ENCODE measurements at regions not wholly inside any gene's neighbourhood (a gene's known extent, or its start where the extent isn't known, plus 50 kb on each side); places are given as distances from the start of the nearest gene placed in this dataset.

DNA sequence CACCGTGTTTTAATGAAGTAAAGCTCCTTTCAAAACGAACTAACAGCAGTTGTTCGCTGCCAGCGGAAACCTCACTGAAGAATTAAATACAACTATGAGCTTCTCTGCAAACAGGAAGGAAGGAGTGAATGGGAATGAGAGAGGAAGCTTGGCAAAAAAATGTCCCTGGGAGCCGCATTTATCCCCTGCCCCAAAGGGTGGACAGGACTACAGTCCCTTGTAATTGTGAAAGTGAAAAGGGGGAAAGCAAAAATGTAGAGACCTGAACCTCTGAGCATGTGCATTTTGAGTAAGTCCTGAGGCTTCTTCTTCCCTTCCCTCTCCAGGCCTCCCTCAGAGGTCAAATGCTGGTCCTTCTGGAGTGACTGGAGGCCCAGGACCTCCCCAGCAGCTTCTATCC is 53.8 kb upstream of the BMP2K start:
- no peak overlapping the region for H3K27ac Mint-ChIP-seq
- Histone ChIP-seq H3K14ac (ENCODE audit: insufficient read depth, low read length) (no peak overlapping the region), H2AFZ (ENCODE audit: low read length) (no peak overlapping the region)

More for the DNA sequence above, 53.8 kb upstream of the BMP2K start:
- Histone ChIP-seq H3K23me2 (ENCODE audit: insufficient read length, low read depth, low read length, poor library complexity, severe bottlenecking) (no peaks in the 10 kb centered on the region), H2BK12ac (ENCODE audit: insufficient read length, low read depth, low read length) (no peak overlapping the region), H2BK15ac (ENCODE audit: low read depth, low read length) (no peak overlapping the region), H3K79me1 (ENCODE audit: insufficient read depth, low read depth, low read length, poor library complexity, severe bottlenecking) (no peaks in the 10 kb centered on the region), H3K27me3 (ENCODE audit: insufficient read depth, low read length) (no peaks in the 10 kb centered on the region), H4K91ac (ENCODE audit: insufficient read length, low read depth, low read length) (no peak overlapping the region), H3K56ac (ENCODE audit: insufficient read length, low read depth, low read length) (no peak overlapping the region), H3K4me1 (ENCODE audit: insufficient read depth, low read length) (peaks cover 10% of the 10 kb centered on the region; the same call in 1 of the 2 replicates), H3K9ac (ENCODE audit: extremely low read depth, insufficient read length, low read length) (no peak overlapping the region), H3K79me2 (ENCODE audit: insufficient read depth, low read length) (no peaks in the 10 kb centered on the region), H2BK120ac (ENCODE audit: low read depth, low read length, poor library complexity, severe bottlenecking) (no peak overlapping the region), H3K4ac (ENCODE audit: low read depth, low read length) (no peak overlapping the region), H4K20me1 (ENCODE audit: control insufficient read depth, insufficient read depth, insufficient read length) (no peaks in the 10 kb centered on the region), H3K9me3 (ENCODE audit: control insufficient read depth, low read depth, low read length) (no peaks in the 10 kb centered on the region), H3K18ac (ENCODE audit: insufficient read length, low read depth, low read length) (no peak overlapping the region), H2BK5ac (ENCODE audit: insufficient read length, low read length) (no peak overlapping the region), H2BK20ac (ENCODE audit: low read depth, low read length, poor library complexity, severe bottlenecking) (no peak overlapping the region), H3K4me2 (ENCODE audit: insufficient read depth, insufficient read length, low read length) (no peak overlapping the region), H3K23ac (ENCODE audit: insufficient read length, low read depth, low read length) (no peak overlapping the region), H3K27ac (ENCODE audit: insufficient read length, low read depth, low read length) (no peak overlapping the region), H4K5ac (ENCODE audit: insufficient read length, low read depth, low read length) (no peak overlapping the region), H4K8ac (replicated peaks; ENCODE audit: insufficient read length, low read depth, low read length) (no peak overlapping the region), H2AK5ac (ENCODE audit: insufficient read length, low read length) (no peak overlapping the region), H3T11ph (ENCODE audit: low read length) (no peak overlapping the region)
- no CpG with 5 or more reads among the region's 5 CpGs for WGBS (ENCODE audit: extremely low coverage, insufficient read length, low lambda C conversion rate)
- TF ChIP-seq, protein P1, sequence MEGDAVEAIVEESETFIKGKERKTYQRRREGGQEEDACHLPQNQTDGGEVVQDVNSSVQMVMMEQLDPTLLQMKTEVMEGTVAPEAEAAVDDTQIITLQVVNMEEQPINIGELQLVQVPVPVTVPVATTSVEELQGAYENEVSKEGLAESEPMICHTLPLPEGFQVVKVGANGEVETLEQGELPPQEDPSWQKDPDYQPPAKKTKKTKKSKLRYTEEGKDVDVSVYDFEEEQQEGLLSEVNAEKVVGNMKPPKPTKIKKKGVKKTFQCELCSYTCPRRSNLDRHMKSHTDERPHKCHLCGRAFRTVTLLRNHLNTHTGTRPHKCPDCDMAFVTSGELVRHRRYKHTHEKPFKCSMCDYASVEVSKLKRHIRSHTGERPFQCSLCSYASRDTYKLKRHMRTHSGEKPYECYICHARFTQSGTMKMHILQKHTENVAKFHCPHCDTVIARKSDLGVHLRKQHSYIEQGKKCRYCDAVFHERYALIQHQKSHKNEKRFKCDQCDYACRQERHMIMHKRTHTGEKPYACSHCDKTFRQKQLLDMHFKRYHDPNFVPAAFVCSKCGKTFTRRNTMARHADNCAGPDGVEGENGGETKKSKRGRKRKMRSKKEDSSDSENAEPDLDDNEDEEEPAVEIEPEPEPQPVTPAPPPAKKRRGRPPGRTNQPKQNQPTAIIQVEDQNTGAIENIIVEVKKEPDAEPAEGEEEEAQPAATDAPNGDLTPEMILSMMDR (conservative IDR thresholded peaks at IDR 0.05): no peak
- no peak overlapping the region for H3K4me3 Mint-ChIP-seq
- H3K36me3 Mint-ChIP-seq (ENCODE audit: insufficient read depth in 1 of 3, low read depth in 3 of 3): peaks cover 8 to 23% (median 12%) of the 10 kb centered on the region in 3 experiments; a peak in 6 of 7 replicates
- H3K27me3 Mint-ChIP-seq (ENCODE audit: low read depth): peaks cover 18% of the 10 kb centered on the region
- no peak for DNase-seq
- peaks cover 49 to 54% of the 10 kb centered on the region in 2 experiments for H3K4me1 Mint-ChIP-seq
- peaks cover 17 to 22% of the 10 kb centered on the region in 2 experiments for H3K9me3 Mint-ChIP-seq
